ENCODE measurements at regions not wholly inside any gene's neighbourhood (a gene's known extent, or its start where the extent isn't known, plus 50 kb on each side); places are given as distances from the start of the nearest gene placed in this dataset.

- H3K9me3 ChIP-seq, result no peaks in the 10 kb centered on the region
- TF ChIP-seq CTCF (IDR thresholded peaks at IDR 0.05), result no peak
- H3K27me3 ChIP-seq, result peaks cover 0 to 7% (median 0%) of the 10 kb centered on the region in 7 donors
- 77 to 86% methylated on average over 11 of the region's 11 CpGs for WGBS, 2 donors
- ATAC-seq (no peak), DNase-seq (no peak)
- peaks cover 0 to 23% (median 5%) of the 10 kb centered on the region in 9 donors for H3K4me1 ChIP-seq
- intact Hi-C loops (cut with DNase I), result no loop called here
- H3K4me3 ChIP-seq, result no peak overlapping the region
- no peaks in the 10 kb centered on the region for H3K36me3 ChIP-seq
- H3K27ac ChIP-seq, result peak overlapping the region in 1 of 10 donors; percentile 39
Measured at GRCh38 chr2:71941726-71942525, 205.7 kb downstream of the CYP26B1 start.

- H3K36me3 ChIP-seq, result no peaks in the 10 kb centered on the region
- no peak for DNase-seq
Measured at GRCh38 chr2:71940695-71941094, 207.0 kb downstream of the CYP26B1 start.

GRCh38 chr2:71939588-71940535 is 207.8 kb downstream of the CYP26B1 start:
- Histone ChIP-seq H3K4me1 (peaks cover 0 to 29% (median 5%) of the 10 kb centered on the region in 9 donors), H3K4me3 (no peak overlapping the region), H3K27ac (no peak overlapping the region), H3K36me3 (no peaks in the 10 kb centered on the region), H3K27me3 (peaks cover 0 to 7% (median 0%) of the 10 kb centered on the region in 7 donors), H3K9me3 (no peaks in the 10 kb centered on the region)
- intact Hi-C loops (cut with DNase I), result loop anchor here in 1 of 10 donors (10.0 kb wide), 1 partner anchor 135 kb away; no protein-coding TSS in a partner anchor
- ATAC-seq, result peak in 4 of 8 donors; percentile 23 to 83 (median 31)
- WGBS, 2 donors, result 74% methylated on average over 13 of the region's 13 CpGs
- no peak for TF ChIP-seq CTCF (IDR thresholded peaks at IDR 0.05)
- peak in 1 of 2 donors; percentile 46 for DNase-seq

More at GRCh38 chr2:71940695-71941094, 207.0 kb downstream of the CYP26B1 start:
- Histone ChIP-seq H3K27me3 (peaks cover 0 to 7% (median 0%) of the 10 kb centered on the region in 7 donors), H3K4me1 (peaks cover 0 to 23% (median 5%) of the 10 kb centered on the region in 9 donors), H3K4me3 (no peak overlapping the region), H3K9me3 (no peaks in the 10 kb centered on the region), H3K27ac (no peak overlapping the region)
- ATAC-seq, result peak in 2 of 8 donors; percentile 24 to 65
- intact Hi-C loops (cut with DNase I), result no loop called here
- WGBS, 2 donors, result 75 to 89% methylated on average over 5 of the region's 5 CpGs
- no peak for TF ChIP-seq CTCF (IDR thresholded peaks at IDR 0.05)
